ENCODE measurements at regions not wholly inside any gene's neighbourhood (a gene's known extent, or its start where the extent isn't known, plus 50 kb on each side); places are given as distances from the start of the nearest gene placed in this dataset.

DNA sequence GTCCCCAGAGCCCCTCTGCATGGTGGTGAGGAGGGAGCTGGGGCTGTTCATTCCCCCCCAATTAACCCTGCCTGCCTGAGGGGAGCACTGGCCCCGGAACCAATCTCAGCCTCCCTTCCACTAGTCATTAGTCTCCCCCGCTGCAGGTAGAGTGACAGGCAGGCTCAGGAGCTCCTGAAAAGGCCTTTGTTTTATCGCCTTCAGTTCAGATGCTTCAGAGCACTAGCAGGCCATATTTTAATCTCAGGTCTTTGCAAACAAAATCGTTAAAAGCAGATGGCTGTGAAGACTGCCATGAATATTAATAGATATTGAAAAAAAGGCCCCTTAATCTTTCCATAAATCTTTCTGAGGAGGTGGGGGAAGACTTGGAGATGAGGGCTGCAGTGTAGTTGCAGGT is 250.7 kb downstream of the RPS24 start:
- TF ChIP-seq, protein P1, sequence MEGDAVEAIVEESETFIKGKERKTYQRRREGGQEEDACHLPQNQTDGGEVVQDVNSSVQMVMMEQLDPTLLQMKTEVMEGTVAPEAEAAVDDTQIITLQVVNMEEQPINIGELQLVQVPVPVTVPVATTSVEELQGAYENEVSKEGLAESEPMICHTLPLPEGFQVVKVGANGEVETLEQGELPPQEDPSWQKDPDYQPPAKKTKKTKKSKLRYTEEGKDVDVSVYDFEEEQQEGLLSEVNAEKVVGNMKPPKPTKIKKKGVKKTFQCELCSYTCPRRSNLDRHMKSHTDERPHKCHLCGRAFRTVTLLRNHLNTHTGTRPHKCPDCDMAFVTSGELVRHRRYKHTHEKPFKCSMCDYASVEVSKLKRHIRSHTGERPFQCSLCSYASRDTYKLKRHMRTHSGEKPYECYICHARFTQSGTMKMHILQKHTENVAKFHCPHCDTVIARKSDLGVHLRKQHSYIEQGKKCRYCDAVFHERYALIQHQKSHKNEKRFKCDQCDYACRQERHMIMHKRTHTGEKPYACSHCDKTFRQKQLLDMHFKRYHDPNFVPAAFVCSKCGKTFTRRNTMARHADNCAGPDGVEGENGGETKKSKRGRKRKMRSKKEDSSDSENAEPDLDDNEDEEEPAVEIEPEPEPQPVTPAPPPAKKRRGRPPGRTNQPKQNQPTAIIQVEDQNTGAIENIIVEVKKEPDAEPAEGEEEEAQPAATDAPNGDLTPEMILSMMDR (IDR thresholded peaks at IDR 0.05) = no peak
- peaks cover 3% of the 10 kb centered on the region for H3K4me1 Mint-ChIP-seq (ENCODE audit: unreplicated experiment)
- H3K9me3 Mint-ChIP-seq (ENCODE audit: unreplicated experiment) = no peaks in the 10 kb centered on the region
- no peak overlapping the region for H3K27ac Mint-ChIP-seq (ENCODE audit: unreplicated experiment)
- H3K4me3 Mint-ChIP-seq (ENCODE audit: unreplicated experiment) = no peak overlapping the region
- no peak for DNase-seq (ENCODE audit: extremely low spot score, unreplicated experiment)
- no peaks in the 10 kb centered on the region for H3K36me3 Mint-ChIP-seq (ENCODE audit: unreplicated experiment)
- H3K27me3 Mint-ChIP-seq (ENCODE audit: unreplicated experiment) = peaks cover 64% of the 10 kb centered on the region

- no peak for DNase-seq (ENCODE audit: extremely low spot score, unreplicated experiment)
- no peaks in the 10 kb centered on the region for H3K36me3 Mint-ChIP-seq (ENCODE audit: unreplicated experiment)
- H3K9me3 Mint-ChIP-seq (ENCODE audit: unreplicated experiment) = no peaks in the 10 kb centered on the region
- peaks cover 67% of the 10 kb centered on the region for H3K27me3 Mint-ChIP-seq (ENCODE audit: unreplicated experiment)
- H3K27ac Mint-ChIP-seq (ENCODE audit: unreplicated experiment) = no peak overlapping the region
- TF ChIP-seq, protein P1 (IDR thresholded peaks at IDR 0.05) = no peak
- no peak overlapping the region for H3K4me3 Mint-ChIP-seq (ENCODE audit: unreplicated experiment)
- peaks cover 3% of the 10 kb centered on the region for H3K4me1 Mint-ChIP-seq (ENCODE audit: unreplicated experiment)
Measured at GRCh38 chr10:78285226-78285625, 251.6 kb downstream of the RPS24 start.

- Mint-ChIP-seq H3K4me1 (ENCODE audit: unreplicated experiment) (peaks cover 3% of the 10 kb centered on the region), H3K9me3 (ENCODE audit: unreplicated experiment) (no peaks in the 10 kb centered on the region), H3K27ac (ENCODE audit: unreplicated experiment) (no peak overlapping the region), H3K36me3 (ENCODE audit: unreplicated experiment) (no peaks in the 10 kb centered on the region), H3K27me3 (ENCODE audit: unreplicated experiment) (peaks cover 62% of the 10 kb centered on the region), H3K4me3 (ENCODE audit: unreplicated experiment) (no peak overlapping the region)
- TF ChIP-seq, protein P1 (IDR thresholded peaks at IDR 0.05) = no peak
- no peak for DNase-seq (ENCODE audit: extremely low spot score, unreplicated experiment)
Measured at GRCh38 chr10:78286186-78286585, 252.5 kb downstream of the RPS24 start.

DNA sequence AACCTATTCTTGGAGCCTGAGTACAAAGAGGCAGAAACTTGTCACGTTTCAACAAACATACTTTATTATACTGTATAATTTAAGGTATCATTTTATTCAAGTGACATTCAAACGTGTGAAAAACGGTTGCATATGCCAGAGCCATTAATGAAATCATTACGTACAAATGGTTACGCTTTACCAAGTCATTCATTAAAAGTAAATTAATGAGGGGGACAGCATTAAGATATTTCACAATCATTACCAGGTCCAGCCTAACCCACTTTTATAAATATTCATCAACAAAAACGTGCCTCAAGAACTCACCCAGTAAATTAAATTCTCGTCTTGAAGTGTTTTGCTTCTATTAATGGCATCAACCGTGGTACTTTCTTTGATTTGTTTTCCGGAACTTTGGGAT is 253.0 kb downstream of the RPS24 start:
- Mint-ChIP-seq H3K9me3 (ENCODE audit: unreplicated experiment) (no peaks in the 10 kb centered on the region), H3K27me3 (ENCODE audit: unreplicated experiment) (peaks cover 64% of the 10 kb centered on the region), H3K4me3 (ENCODE audit: unreplicated experiment) (no peak overlapping the region), H3K27ac (ENCODE audit: unreplicated experiment) (no peak overlapping the region), H3K36me3 (ENCODE audit: unreplicated experiment) (no peaks in the 10 kb centered on the region), H3K4me1 (ENCODE audit: unreplicated experiment) (peaks cover 3% of the 10 kb centered on the region)
- no peak for DNase-seq (ENCODE audit: extremely low spot score, unreplicated experiment)
- TF ChIP-seq, protein P1 (IDR thresholded peaks at IDR 0.05) = no peak

GRCh38 chr10:78287618-78288017 is 254.0 kb downstream of the RPS24 start:
- TF ChIP-seq, protein P1 (IDR thresholded peaks at IDR 0.05) = no peak
- Mint-ChIP-seq H3K9me3 (ENCODE audit: unreplicated experiment) (no peaks in the 10 kb centered on the region), H3K4me1 (ENCODE audit: unreplicated experiment) (peaks cover 3% of the 10 kb centered on the region), H3K27me3 (ENCODE audit: unreplicated experiment) (peaks cover 61% of the 10 kb centered on the region), H3K36me3 (ENCODE audit: unreplicated experiment) (no peaks in the 10 kb centered on the region), H3K4me3 (ENCODE audit: unreplicated experiment) (no peak overlapping the region), H3K27ac (ENCODE audit: unreplicated experiment) (no peak overlapping the region)
- no peak for DNase-seq (ENCODE audit: extremely low spot score, unreplicated experiment)
